Upper lobe of left lung (tissue), 6 donors: ENCODE measurements at regions not wholly inside any gene's neighbourhood (a gene's known extent, or its start where the extent isn't known, plus 50 kb on each side); places are given as distances from the start of the nearest gene placed in this dataset.

Experiments
- ATAC-seq, 2 donors: fragments of 200-7000 bp; cut with Tn5 transposase; one replicate each; pipeline ENCODE4 v1.9.1; 2022; ENCODE audit warnings: mild to moderate bottlenecking in 2 of 2, moderate library complexity in 2 of 2; ENCODE audit not compliant: low FRiP score in 2 of 2
- DNase-seq, 2 donors: peaks; one replicate each; pipeline ENCODE4 v3.0.0-alpha.2; 2019 to 2020
- H3K27ac ChIP-seq, 4 donors: fragments of 200-600 bp; sonication (generic); one replicate each; pipeline ENCODE4 v1.5.1; 2016 to 2019
- H3K27me3 ChIP-seq, 4 donors: fragments of 200-600 bp; sonication (generic); one replicate each; pipeline ENCODE4 v1.5.1; 2017 to 2019
- H3K36me3 ChIP-seq, 4 donors: fragments of 200-600 bp; sonication (generic); one replicate each; pipeline ENCODE4 v1.5.1; 2016 to 2019
- H3K4me1 ChIP-seq, 4 donors: fragments of 200-600 bp; sonication (generic); one replicate each; pipeline ENCODE4 v1.5.1; 2018 to 2019
- H3K4me3 ChIP-seq, 4 donors: fragments of 200-600 bp; sonication (generic); one replicate each; pipeline ENCODE4 v1.5.1; 2017 to 2019; ENCODE audit warnings: mild to moderate bottlenecking in 2 of 4, moderate library complexity in 1 of 4
- H3K9me3 ChIP-seq, 4 donors: fragments of 200-600 bp; sonication (generic); one replicate each; pipeline ENCODE4 v1.5.1; 2018 to 2019
- CTCF ChIP-seq, 6 experiments: fragments of 450-650 bp in 4 of 6; fragments of 200-600 bp in 2 of 6; sonication (generic) in 2 of 6; IDR thresholded peaks; one replicate each; pipeline ENCODE4 v1.5.1; 2016 to 2019; ENCODE audit warnings: antibody characterized with exemption in 6 of 6
- EP300 ChIP-seq, 4 donors: sonication (generic); formaldehyde crosslinking; IDR thresholded peaks; one replicate each; pipeline ENCODE4 v1.5.1; 2017; ENCODE audit warnings: antibody characterized with exemption in 4 of 4, control low read depth in 2 of 4
- POLR2A ChIP-seq, 4 donors: fragments of 450-650 bp; IDR thresholded peaks; one replicate each; pipeline ENCODE4 v1.5.1; 2016 to 2017; ENCODE audit warnings: antibody characterized with exemption in 4 of 4, mild to moderate bottlenecking in 2 of 4
- POLR2AphosphoS5 ChIP-seq, 2 donors: sonication (generic); formaldehyde crosslinking; IDR thresholded peaks; one replicate each; pipeline ENCODE4 v1.5.1; 2017; ENCODE audit warnings: antibody characterized with exemption in 2 of 2
- WGBS, 2 donors: methylation state at CpG; one replicate each; pipeline ENCODE4 v1.1.5; 2017 to 2018; 5-methylcytosine and 5-hydroxymethylcytosine counted together
- donor health status: DM: no; HTN: no; CAD: no; lungs with moderate emphysema.
- donor health status: DM: no; HTN: yes; CAD: no; lungs with severe emphysema.

- Histone ChIP-seq H3K36me3 (no peaks in the 10 kb centered on the region), H3K4me1 (no peaks in the 10 kb centered on the region), H3K4me3 (no peak overlapping the region), H3K27me3 (no peaks in the 10 kb centered on the region), H3K27ac (no peak overlapping the region), H3K9me3 (no peaks in the 10 kb centered on the region)
- DNase-seq (peak in 1 of 2 donors; percentile 27), ATAC-seq (no peak)
- no peak for TF ChIP-seq EP300 (IDR thresholded peaks at IDR 0.05)
- TF ChIP-seq POLR2A (IDR thresholded peaks at IDR 0.05), result no peak
- TF ChIP-seq CTCF (IDR thresholded peaks at IDR 0.05), result no peak
- no peak for TF ChIP-seq POLR2AphosphoS5 (IDR thresholded peaks at IDR 0.05)
- WGBS, 2 donors, result 57 to 63% methylated on average over 2 of the region's 2 CpGs
These were observed 222.8 kb downstream of the LIG4 start for GRCh38 chr13:107992542-107992941.

GRCh38 chr13:107977071-107977574, 238.2 kb downstream of the LIG4 start:
- ATAC-seq (no peak), DNase-seq (no peak)
- Histone ChIP-seq H3K9me3 (no peaks in the 10 kb centered on the region), H3K4me3 (no peak overlapping the region), H3K36me3 (no peaks in the 10 kb centered on the region), H3K27me3 (no peaks in the 10 kb centered on the region), H3K4me1 (no peaks in the 10 kb centered on the region), H3K27ac (no peak overlapping the region)
- 77 to 82% methylated on average over 4 of the region's 4 CpGs for WGBS, 2 donors
- TF ChIP-seq POLR2A (IDR thresholded peaks at IDR 0.05), result no peak
- TF ChIP-seq POLR2AphosphoS5 (IDR thresholded peaks at IDR 0.05), result no peak
- no peak for TF ChIP-seq CTCF (IDR thresholded peaks at IDR 0.05)
- TF ChIP-seq EP300 (IDR thresholded peaks at IDR 0.05), result no peak

DNA sequence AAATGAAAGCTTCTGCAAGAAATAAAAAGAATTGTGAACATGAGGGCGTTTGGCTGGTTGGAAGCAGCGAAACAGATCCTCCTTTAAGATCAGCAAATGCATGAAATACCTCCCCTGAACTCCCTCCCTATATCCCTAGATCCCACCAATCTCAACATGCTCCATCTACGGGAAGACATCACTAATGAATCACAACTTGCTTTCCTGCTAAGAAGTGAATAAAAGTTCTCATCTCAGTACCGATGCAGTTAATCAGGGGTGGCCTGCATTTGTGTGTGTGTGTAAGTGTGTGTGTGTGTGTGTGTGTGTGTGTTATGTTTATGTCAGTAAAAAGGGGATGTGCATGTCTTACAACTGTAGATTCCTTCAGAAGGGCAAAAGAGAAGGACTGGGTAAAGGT, 238.7 kb downstream of the LIG4 start:
- Histone ChIP-seq H3K4me1 (no peaks in the 10 kb centered on the region), H3K27ac (no peak overlapping the region), H3K36me3 (no peaks in the 10 kb centered on the region), H3K4me3 (no peak overlapping the region), H3K9me3 (no peaks in the 10 kb centered on the region), H3K27me3 (no peaks in the 10 kb centered on the region)
- DNase-seq, result no peak
- ATAC-seq, result no peak
- TF ChIP-seq POLR2AphosphoS5 (IDR thresholded peaks at IDR 0.05) (no peak), POLR2A (IDR thresholded peaks at IDR 0.05) (no peak), CTCF (IDR thresholded peaks at IDR 0.05) (no peak), EP300 (IDR thresholded peaks at IDR 0.05) (no peak)
- WGBS, 2 donors, result 84 to 87% methylated on average over 4 of the region's 4 CpGs

DNA sequence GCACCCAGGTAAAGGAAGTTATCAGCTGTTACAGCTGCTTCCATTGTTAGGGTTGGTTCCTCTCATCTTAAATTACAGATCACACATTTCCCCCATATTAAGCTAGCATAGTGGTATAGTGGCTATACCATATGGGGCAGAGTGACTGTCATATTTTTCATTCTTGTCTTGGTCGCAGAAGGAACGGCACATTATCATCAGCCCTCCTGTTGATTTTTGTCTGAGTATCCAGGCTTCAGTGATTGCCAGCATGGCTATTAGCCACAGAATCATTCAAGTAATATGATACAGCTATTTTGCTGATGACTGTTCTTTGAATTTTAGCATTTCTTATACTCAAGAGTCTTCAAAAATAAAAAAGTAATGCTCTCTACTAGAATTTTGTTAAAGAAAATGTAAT, 240.9 kb downstream of the LIG4 start:
- no peak for TF ChIP-seq CTCF (IDR thresholded peaks at IDR 0.05)
- TF ChIP-seq POLR2A (IDR thresholded peaks at IDR 0.05), result no peak
- TF ChIP-seq EP300 (IDR thresholded peaks at IDR 0.05), result no peak
- no peak for TF ChIP-seq POLR2AphosphoS5 (IDR thresholded peaks at IDR 0.05)
- Histone ChIP-seq H3K27ac (no peak overlapping the region), H3K27me3 (no peaks in the 10 kb centered on the region), H3K9me3 (no peaks in the 10 kb centered on the region), H3K36me3 (no peaks in the 10 kb centered on the region), H3K4me3 (no peak overlapping the region), H3K4me1 (no peaks in the 10 kb centered on the region)
- 73 to 90% methylated on average over 2 of the region's 2 CpGs for WGBS, 2 donors
- DNase-seq (no peak), ATAC-seq (no peak)

DNA sequence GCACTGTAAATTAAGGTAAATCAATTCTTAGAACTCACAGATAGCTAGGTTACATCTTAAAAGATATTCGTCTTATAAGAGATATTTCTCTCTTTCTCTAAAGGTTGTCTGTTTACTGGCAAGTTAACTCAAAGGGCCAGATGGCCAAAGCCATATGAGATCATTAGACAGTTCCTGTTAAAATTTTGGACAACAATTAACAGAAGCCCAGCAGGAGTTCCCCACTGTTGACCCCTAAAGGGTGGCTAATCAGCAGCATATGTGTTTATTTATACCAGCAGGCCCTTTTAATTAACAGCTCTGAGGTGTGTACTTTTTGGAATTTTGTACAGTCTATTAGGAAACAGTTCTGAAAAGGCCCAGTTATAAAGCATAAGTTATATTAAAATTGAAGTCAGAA, 245.8 kb downstream of the LIG4 start:
- TF ChIP-seq EP300 (IDR thresholded peaks at IDR 0.05) (no peak), CTCF (IDR thresholded peaks at IDR 0.05) (no peak), POLR2AphosphoS5 (IDR thresholded peaks at IDR 0.05) (no peak), POLR2A (IDR thresholded peaks at IDR 0.05) (no peak)
- WGBS, 2 donors, result 85 to 97% methylated on average over 1 of the region's 1 CpG
- no peaks in the 10 kb centered on the region for H3K36me3 ChIP-seq
- no peaks in the 10 kb centered on the region for H3K27me3 ChIP-seq
- no peaks in the 10 kb centered on the region for H3K4me1 ChIP-seq
- H3K27ac ChIP-seq, result no peak overlapping the region
- no peak for DNase-seq
- ATAC-seq, result no peak
- no peaks in the 10 kb centered on the region for H3K9me3 ChIP-seq
- H3K4me3 ChIP-seq, result no peak overlapping the region
